ENCODE measurements at regions not wholly inside any gene's neighbourhood (a gene's known extent, or its start where the extent isn't known, plus 50 kb on each side); places are given as distances from the start of the nearest gene placed in this dataset.

GRCh38 chr1:30479575-30479974 lies 243.8 kb downstream of the MATN1 start:
- intact Hi-C loops (cut with DNase I; ENCODE audit: low total_unique reads), result no loop called here
- H3K4me3 ChIP-seq, result no peak overlapping the region
- H3K4me1 ChIP-seq, result no peaks in the 10 kb centered on the region
- no peak overlapping the region for H3K27ac ChIP-seq
- no peak for TF ChIP-seq CTCF (IDR thresholded peaks at IDR 0.05)
- no peaks in the 10 kb centered on the region for H3K36me3 ChIP-seq
- peak in 1 of 2 donors; percentile 35 for DNase-seq
- peaks cover 0 to 17% of the 10 kb centered on the region in 2 donors for H3K27me3 ChIP-seq
- peaks cover 4 to 35% (median 12%) of the 10 kb centered on the region in 3 donors for H3K9me3 ChIP-seq

GRCh38 chr1:30478799-30479563 lies 244.4 kb downstream of the MATN1 start:
- no peak overlapping the region for H3K27ac ChIP-seq
- intact Hi-C loops (cut with DNase I; ENCODE audit: low total_unique reads), result no loop called here
- peaks cover 4 to 35% (median 12%) of the 10 kb centered on the region in 3 donors for H3K9me3 ChIP-seq
- peaks cover 0 to 12% of the 10 kb centered on the region in 2 donors for H3K27me3 ChIP-seq
- no peaks in the 10 kb centered on the region for H3K36me3 ChIP-seq
- H3K4me3 ChIP-seq, result no peak overlapping the region
- H3K4me1 ChIP-seq, result no peaks in the 10 kb centered on the region
- DNase-seq, result peak in 1 of 2 donors; percentile 16
- no peak for TF ChIP-seq CTCF (IDR thresholded peaks at IDR 0.05)

- no peak for TF ChIP-seq CTCF (IDR thresholded peaks at IDR 0.05)
- H3K9me3 ChIP-seq, result peaks cover 4 to 35% (median 12%) of the 10 kb centered on the region in 3 donors
- H3K4me3 ChIP-seq, result no peak overlapping the region
Measured at GRCh38 chr1:30478283-30478682, 245.1 kb downstream of the MATN1 start.

GRCh38 chr1:30477588-30477987 lies 245.8 kb downstream of the MATN1 start:
- H3K4me3 ChIP-seq, result no peak overlapping the region
- H3K27me3 ChIP-seq, result peaks cover 0 to 9% of the 10 kb centered on the region in 2 donors
- TF ChIP-seq CTCF (IDR thresholded peaks at IDR 0.05), result no peak
- DNase-seq, result peak; percentile 17 to 29
- H3K4me1 ChIP-seq, result no peaks in the 10 kb centered on the region
- peaks cover 4 to 28% (median 12%) of the 10 kb centered on the region in 3 donors for H3K9me3 ChIP-seq
- no peaks in the 10 kb centered on the region for H3K36me3 ChIP-seq
- no peak overlapping the region for H3K27ac ChIP-seq
- intact Hi-C loops (cut with DNase I; ENCODE audit: low total_unique reads), result no loop called here

More at GRCh38 chr1:30478283-30478682, 245.1 kb downstream of the MATN1 start:
- Histone ChIP-seq H3K27ac (no peak overlapping the region), H3K4me1 (no peaks in the 10 kb centered on the region), H3K27me3 (peaks cover 0 to 8% of the 10 kb centered on the region in 2 donors), H3K36me3 (no peaks in the 10 kb centered on the region)
- intact Hi-C loops (cut with DNase I; ENCODE audit: low total_unique reads), result no loop called here
- DNase-seq, result peak in 1 of 2 donors; percentile 52

GRCh38 chr1:30476911-30477459 lies 246.4 kb downstream of the MATN1 start:
- Histone ChIP-seq H3K9me3 (peaks cover 4 to 22% (median 10%) of the 10 kb centered on the region in 3 donors), H3K4me1 (no peaks in the 10 kb centered on the region), H3K4me3 (no peak overlapping the region), H3K36me3 (no peaks in the 10 kb centered on the region), H3K27me3 (peaks cover 0 to 9% of the 10 kb centered on the region in 2 donors), H3K27ac (no peak overlapping the region)
- DNase-seq, result peak; percentile 11 to 50
- TF ChIP-seq CTCF (IDR thresholded peaks at IDR 0.05), result no peak
- intact Hi-C loops (cut with DNase I; ENCODE audit: low total_unique reads), result no loop called here

All from tibial artery (tissue), 4 donors.